GM12878 (cell line): ENCODE measurements at regions not wholly inside any gene's neighbourhood (a gene's known extent, or its start where the extent isn't known, plus 50 kb on each side); places are given as distances from the start of the nearest gene placed in this dataset.

Experiments
- CBX3 ChIP-seq: fragments of 200-600 bp; sonication (generic); IDR thresholded peaks from 2 replicates; pipeline ENCODE4 v1.6.1; 2016; ENCODE audit warnings: low read depth, borderline replicate concordance
- CTCF ChIP-seq, 3 experiments: IDR thresholded peaks in 2 of 3; conservative IDR thresholded peaks in 1 of 3; 2 replicates each; pipeline ENCODE4 v1.5.1; 2011; ENCODE audit warnings: low read depth in 3 of 3, low read length in 3 of 3, mild to moderate bottlenecking in 3 of 3, control low read depth in 2 of 3, moderate library complexity in 2 of 3, inconsistent platforms in 1 of 3, mixed read lengths in 1 of 3; ENCODE audit not compliant: control insufficient read depth in 2 of 3, insufficient read depth in 1 of 3; ENCODE audit errors: extremely low read depth in 1 of 3
- E4F1 ChIP-seq: fragments of 450-650 bp; IDR thresholded peaks from 2 replicates; pipeline ENCODE4 v1.6.1; 2018; ENCODE audit warnings: borderline replicate concordance, mild to moderate bottlenecking; ENCODE audit not compliant: partially characterized antibody
- EZH2 ChIP-seq: IDR thresholded peaks from 2 replicates; pipeline ENCODE4 v1.6.1; 2012; ENCODE audit warnings: low read depth, mild to moderate bottlenecking, control low read depth, inconsistent platforms, low read length, borderline replicate concordance; ENCODE audit not compliant: control insufficient read depth
- GABPA ChIP-seq: IDR thresholded peaks from 2 replicates; pipeline ENCODE4 v1.6.1; 2014; ENCODE audit warnings: antibody characterized with exemption, low read depth, mild to moderate bottlenecking, inconsistent platforms
- NBN ChIP-seq: fragments of 450-650 bp; IDR thresholded peaks from 2 replicates; pipeline ENCODE4 v1.6.1; 2016
- RAD21 ChIP-seq: IDR thresholded peaks from 2 replicates; pipeline ENCODE4 v1.6.1; 2011; ENCODE audit warnings: mild to moderate bottlenecking, low read depth, low read length, moderate library complexity; ENCODE audit not compliant: insufficient read depth
- RBBP5 ChIP-seq: fragments of 200-600 bp; sonication (generic); conservative IDR thresholded peaks from 2 replicates; pipeline ENCODE4 v1.6.1; 2016
- ZNF622 ChIP-seq: fragments of 450-650 bp; IDR thresholded peaks from 2 replicates; pipeline ENCODE4 v1.6.1; 2017; ENCODE audit warnings: mild to moderate bottlenecking, inconsistent platforms

GRCh38 chr14:97706819-97707218, 909.6 kb downstream of the VRK1 start:
- TF ChIP-seq CTCF (IDR thresholded peaks at IDR 0.05 in 2 of 3, conservative IDR thresholded peaks at IDR 0.05 in 1 of 3; ENCODE audit: control insufficient read depth in 2 of 3, extremely low read depth in 1 of 3, insufficient read depth in 1 of 3, low read depth in 3 of 3, low read length in 3 of 3) = no peak
- no peak for TF ChIP-seq GABPA
- TF ChIP-seq CBX3 = no peak
- TF ChIP-seq EZH2 = no peak
- no peak for TF ChIP-seq RBBP5
- TF ChIP-seq E4F1 = no peak
- TF ChIP-seq RAD21 = no peak
- no peak for TF ChIP-seq NBN
- no peak for TF ChIP-seq ZNF622
